GM18520 (cell line): ENCODE measurements at regions not wholly inside any gene's neighbourhood (a gene's known extent, or its start where the extent isn't known, plus 50 kb on each side); places are given as distances from the start of the nearest gene placed in this dataset.

ENCODE experiments used
- ATAC-seq: cut with Tn5 transposase; IDR thresholded peaks from one replicate; pipeline ENCODE4 v1.9.1; 2021; ENCODE audit not compliant: unreplicated experiment

- no peak for ATAC-seq
These were observed 185.7 kb upstream of the NWD2 start for GRCh38 chr4:37058826-37059225.

GRCh38 chr4:37066159-37066558 lies 178.4 kb upstream of the NWD2 start:
- ATAC-seq, result no peak

GRCh38 chr4:37068580-37068979 lies 176.0 kb upstream of the NWD2 start:
- ATAC-seq, result no peak

GRCh38 chr4:37070041-37070440 lies 174.5 kb upstream of the NWD2 start:
- ATAC-seq, result no peak

- no peak for ATAC-seq
These were observed 173.0 kb upstream of the NWD2 start for GRCh38 chr4:37071576-37071975.

- ATAC-seq, result no peak
These were observed 171.2 kb upstream of the NWD2 start for GRCh38 chr4:37073226-37073840.

- ATAC-seq, result no peak
These were observed 161.6 kb upstream of the NWD2 start for GRCh38 chr4:37082912-37083311.

- ATAC-seq, result no peak
These were observed 148.6 kb upstream of the NWD2 start for GRCh38 chr4:37095925-37096324.

GRCh38 chr4:37101182-37101581 lies 143.4 kb upstream of the NWD2 start:
- ATAC-seq, result no peak

- no peak for ATAC-seq
These were observed 142.9 kb upstream of the NWD2 start for GRCh38 chr4:37101686-37102085.

- ATAC-seq, result no peak
These were observed 134.8 kb upstream of the NWD2 start for GRCh38 chr4:37109756-37110155.

GRCh38 chr4:37124800-37125199 lies 119.7 kb upstream of the NWD2 start:
- no peak for ATAC-seq

GRCh38 chr4:37126051-37126450 lies 118.5 kb upstream of the NWD2 start:
- no peak for ATAC-seq

- no peak for ATAC-seq
These were observed 114.1 kb upstream of the NWD2 start for GRCh38 chr4:37130465-37130864.

GRCh38 chr4:37132351-37132974 lies 112.1 kb upstream of the NWD2 start:
- ATAC-seq, result no peak

- ATAC-seq, result no peak
These were observed 111.6 kb upstream of the NWD2 start for GRCh38 chr4:37132975-37133360.

GRCh38 chr4:37138019-37138653 lies 106.4 kb upstream of the NWD2 start:
- peak; percentile 56 for ATAC-seq

GRCh38 chr4:37138789-37139188 lies 105.8 kb upstream of the NWD2 start:
- ATAC-seq, result peak; percentile 40

GRCh38 chr4:37139987-37140386 lies 104.6 kb upstream of the NWD2 start:
- ATAC-seq, result no peak

GRCh38 chr4:37146260-37146659 lies 98.3 kb upstream of the NWD2 start:
- no peak for ATAC-seq

GRCh38 chr4:37157476-37158167 lies 86.9 kb upstream of the NWD2 start:
- no peak for ATAC-seq

- ATAC-seq, result no peak
These were observed 83.9 kb upstream of the NWD2 start for GRCh38 chr4:37160653-37161052.
